Liver (tissue), 8 donors: ENCODE measurements at regions not wholly inside any gene's neighbourhood (a gene's known extent, or its start where the extent isn't known, plus 50 kb on each side); places are given as distances from the start of the nearest gene placed in this dataset.

Experiments
- DNase-seq: peaks from one replicate; pipeline ENCODE4 v3.0.0-alpha.2; 2017; ENCODE audit warnings: low spot score
- H3K27ac ChIP-seq, 2 donors: one replicate each; pipeline ENCODE4 v1.7.0; 2013; ENCODE audit warnings: inconsistent platforms in 2 of 2, low read length in 2 of 2, control low read depth in 1 of 2, low read depth in 1 of 2, mild to moderate bottlenecking in 1 of 2
- H3K27me3 ChIP-seq, 4 donors: one replicate each; pipeline versions ENCODE4 v1.6.1 to v1.7.0; 2013; ENCODE audit warnings: low read length in 3 of 4, inconsistent platforms in 1 of 4, mild to moderate bottlenecking in 1 of 4, moderate library complexity in 1 of 4; ENCODE audit not compliant: control insufficient read depth in 4 of 4, insufficient read depth in 4 of 4
- H3K36me3 ChIP-seq, 4 donors: one replicate each; pipeline versions ENCODE4 v1.6.1 to v1.7.0; 2013; ENCODE audit warnings: low read length in 3 of 4, mild to moderate bottlenecking in 3 of 4, low read depth in 1 of 4, moderate library complexity in 1 of 4; ENCODE audit not compliant: control insufficient read depth in 4 of 4, insufficient read depth in 3 of 4
- H3K4me1 ChIP-seq, 4 donors: one replicate each; pipeline versions ENCODE4 v1.6.1 to v1.7.0; 2013; ENCODE audit warnings: low read length in 3 of 4, mild to moderate bottlenecking in 3 of 4, moderate library complexity in 1 of 4; ENCODE audit not compliant: control insufficient read depth in 4 of 4, insufficient read depth in 4 of 4
- H3K4me3 ChIP-seq, 3 donors: one replicate each; pipeline versions ENCODE4 v1.6.1 to v1.7.0; 2013; ENCODE audit warnings: low read length in 3 of 3, control low read depth in 1 of 3, low read depth in 1 of 3, mild to moderate bottlenecking in 1 of 3
- H3K9ac ChIP-seq, 2 donors: one replicate each; pipeline ENCODE4 v1.7.0; 2013; ENCODE audit warnings: low read length in 2 of 2, mild to moderate bottlenecking in 2 of 2, moderate library complexity in 2 of 2, control low read depth in 1 of 2, low read depth in 1 of 2
- H3K9me3 ChIP-seq, 4 donors: one replicate each; pipeline versions ENCODE4 v1.6.1 to v1.7.0; 2013; ENCODE audit warnings: low read length in 3 of 4; ENCODE audit not compliant: control insufficient read depth in 4 of 4
- ATF3 ChIP-seq: IDR thresholded peaks from 2 replicates; pipeline ENCODE4 v1.6.1; 2016; ENCODE audit warnings: antibody characterized with exemption
- CTCF ChIP-seq: fragments of 150-350 bp; IDR thresholded peaks from 2 replicates; pipeline ENCODE4 v1.5.1; 2017; ENCODE audit warnings: improper control_type of control experiment, low read depth, low read length; ENCODE audit not compliant: missing input control
- EGR1 ChIP-seq, 2 donors: IDR thresholded peaks; 2 replicates each; pipeline ENCODE4 v1.6.1; 2016 to 2018; ENCODE audit warnings: antibody characterized with exemption in 2 of 2, low read depth in 2 of 2
- FOXA1 ChIP-seq: IDR thresholded peaks from 2 replicates; pipeline ENCODE4 v1.6.1; 2016; ENCODE audit warnings: antibody characterized with exemption
- FOXA2 ChIP-seq: IDR thresholded peaks from 2 replicates; pipeline ENCODE4 v1.6.1; 2016; ENCODE audit warnings: antibody characterized with exemption
- GABPA ChIP-seq, 2 donors: IDR thresholded peaks in 1 of 2; conservative IDR thresholded peaks in 1 of 2; 2 replicates each; pipeline ENCODE4 v1.6.1; 2016; ENCODE audit warnings: antibody characterized with exemption in 2 of 2, mild to moderate bottlenecking in 1 of 2, moderate library complexity in 1 of 2
- HNF4A ChIP-seq, 2 donors: conservative IDR thresholded peaks; 2 replicates each; pipeline ENCODE4 v1.6.1; 2016; ENCODE audit warnings: antibody characterized with exemption in 2 of 2, mild to moderate bottlenecking in 2 of 2
- HNF4G ChIP-seq: IDR thresholded peaks from 2 replicates; pipeline ENCODE4 v1.6.1; 2016; ENCODE audit warnings: antibody characterized with exemption
- JUND ChIP-seq, 2 donors: IDR thresholded peaks; 2 replicates each; pipeline ENCODE4 v1.6.1; 2016; ENCODE audit warnings: antibody characterized with exemption in 2 of 2
- MAX ChIP-seq: IDR thresholded peaks from 2 replicates; pipeline ENCODE4 v1.6.1; 2016; ENCODE audit warnings: antibody characterized with exemption
- NR2F2 ChIP-seq: IDR thresholded peaks from 2 replicates; pipeline ENCODE4 v1.6.1; 2016; ENCODE audit warnings: antibody characterized with exemption
- RAD21 ChIP-seq, 2 donors: IDR thresholded peaks; 2 replicates each; pipeline ENCODE4 v1.6.1; 2016; ENCODE audit warnings: antibody characterized with exemption in 2 of 2, mild to moderate bottlenecking in 2 of 2
- REST ChIP-seq: IDR thresholded peaks from 2 replicates; pipeline ENCODE4 v1.6.1; 2016; ENCODE audit warnings: antibody characterized with exemption, mild to moderate bottlenecking
- RXRA ChIP-seq, 2 donors: IDR thresholded peaks; 2 replicates each; pipeline ENCODE4 v1.6.1; 2017 to 2018; ENCODE audit warnings: antibody characterized with exemption in 2 of 2, mild to moderate bottlenecking in 1 of 2
- SP1 ChIP-seq: IDR thresholded peaks from 2 replicates; pipeline ENCODE4 v1.6.1; 2018; ENCODE audit warnings: antibody characterized with exemption, mild to moderate bottlenecking
- TAF1 ChIP-seq: conservative IDR thresholded peaks from 2 replicates; pipeline ENCODE4 v1.6.1; 2016; ENCODE audit warnings: antibody characterized with exemption, mild to moderate bottlenecking
- YY1 ChIP-seq: IDR thresholded peaks from 2 replicates; pipeline ENCODE4 v1.6.1; 2016; ENCODE audit warnings: antibody characterized with exemption, mild to moderate bottlenecking
- ZBTB33 ChIP-seq: IDR thresholded peaks from 2 replicates; pipeline ENCODE4 v1.6.1; 2016; ENCODE audit warnings: antibody characterized with exemption
- WGBS: extraction: QIAGEN DNeasy Blood & Tissue Kit; methylation state at CpG from one replicate; pipeline ENCODE4 v1.1.7; 2013; 5-methylcytosine and 5-hydroxymethylcytosine counted together
- donor health status: healthy.
- donor health status: healthy.
- donor health status: healthy.
- donor health status: healthy.
- donor health status: healthy.

- H3K9ac ChIP-seq: no peak overlapping the region
- no peak for DNase-seq
- TF ChIP-seq JUND (IDR thresholded peaks at IDR 0.05): no peak
- no peak for TF ChIP-seq RXRA (IDR thresholded peaks at IDR 0.05)
- TF ChIP-seq SP1: no peak
- no peak for TF ChIP-seq TAF1
- TF ChIP-seq HNF4A (conservative IDR thresholded peaks at IDR 0.05): no peak
- no peak for TF ChIP-seq REST
- TF ChIP-seq FOXA1: no peak
- H3K27ac ChIP-seq: no peak overlapping the region
- H3K9me3 ChIP-seq: no peaks in the 10 kb centered on the region
- H3K36me3 ChIP-seq: no peaks in the 10 kb centered on the region
- H3K27me3 ChIP-seq: no peaks in the 10 kb centered on the region
- peaks cover 0 to 11% (median 4%) of the 10 kb centered on the region in 4 donors for H3K4me1 ChIP-seq
- WGBS: 89% methylated on average over 3 of the region's 3 CpGs
- H3K4me3 ChIP-seq: no peak overlapping the region
Measured at GRCh38 chr1:218867941-218868626, 305.6 kb upstream of the LYPLAL1 start.

GRCh38 chr1:218869276-218869675, 304.4 kb upstream of the LYPLAL1 start:
- H3K9ac ChIP-seq: no peak overlapping the region
- no peak for TF ChIP-seq RAD21 (IDR thresholded peaks at IDR 0.05)
- no peak for TF ChIP-seq HNF4G
- TF ChIP-seq GABPA (IDR thresholded peaks at IDR 0.05 in 1 of 2, conservative IDR thresholded peaks at IDR 0.05 in 1 of 2): no peak
- no peak for TF ChIP-seq YY1
- TF ChIP-seq MAX: no peak
- TF ChIP-seq NR2F2: no peak
- no peak for TF ChIP-seq EGR1 (IDR thresholded peaks at IDR 0.05; ENCODE audit: low read depth in 2 of 2)
- TF ChIP-seq CTCF: no peak
- TF ChIP-seq TAF1: no peak
- TF ChIP-seq FOXA1: no peak
- TF ChIP-seq ZBTB33: no peak
- no peak for TF ChIP-seq REST
- TF ChIP-seq HNF4A (conservative IDR thresholded peaks at IDR 0.05): no peak
- TF ChIP-seq RXRA (IDR thresholded peaks at IDR 0.05): no peak
- TF ChIP-seq ATF3: no peak
- no peak for TF ChIP-seq FOXA2
- no peak for TF ChIP-seq JUND (IDR thresholded peaks at IDR 0.05)
- no peak for TF ChIP-seq SP1

More at GRCh38 chr1:218869276-218869675, 304.4 kb upstream of the LYPLAL1 start:
- H3K4me3 ChIP-seq: no peak overlapping the region
- DNase-seq: no peak
- no peaks in the 10 kb centered on the region for H3K27me3 ChIP-seq
- peaks cover 0 to 11% (median 4%) of the 10 kb centered on the region in 4 donors for H3K4me1 ChIP-seq
- no peak overlapping the region for H3K27ac ChIP-seq
- H3K9me3 ChIP-seq: no peaks in the 10 kb centered on the region
- H3K36me3 ChIP-seq: no peaks in the 10 kb centered on the region
